ENCODE measurements at regions not wholly inside any gene's neighbourhood (a gene's known extent, or its start where the extent isn't known, plus 50 kb on each side); places are given as distances from the start of the nearest gene placed in this dataset.

- no peak for DNase-seq (ENCODE audit: low spot score)
These were observed 133.9 kb downstream of the UCHL1 start for GRCh38 chr4:41390661-41391060.

- DNase-seq (ENCODE audit: low spot score), result no peak
These were observed 134.5 kb downstream of the UCHL1 start for GRCh38 chr4:41391271-41391670.

- no peak for DNase-seq (ENCODE audit: low spot score)
These were observed 137.8 kb downstream of the UCHL1 start for GRCh38 chr4:41394481-41394894.

- DNase-seq (ENCODE audit: low spot score), result no peak
These were observed 139.5 kb downstream of the UCHL1 start for GRCh38 chr4:41396214-41396613.

- no peak for DNase-seq (ENCODE audit: low spot score)
These were observed 140.1 kb downstream of the UCHL1 start for GRCh38 chr4:41396869-41397268.

GRCh38 chr4:41399231-41399630 is 138.7 kb upstream of the LIMCH1 start:
- no peak for DNase-seq (ENCODE audit: low spot score)

- DNase-seq (ENCODE audit: low spot score), result no peak
These were observed 137.7 kb upstream of the LIMCH1 start for GRCh38 chr4:41400296-41400695.

GRCh38 chr4:41405464-41406112 is 132.4 kb upstream of the LIMCH1 start:
- no peak for DNase-seq (ENCODE audit: low spot score)

- DNase-seq (ENCODE audit: low spot score), result no peak
These were observed 131.8 kb upstream of the LIMCH1 start for GRCh38 chr4:41406113-41406516.

- no peak for DNase-seq (ENCODE audit: low spot score)
These were observed 129.8 kb upstream of the LIMCH1 start for GRCh38 chr4:41408150-41408549.

GRCh38 chr4:41408859-41409593 is 128.9 kb upstream of the LIMCH1 start:
- DNase-seq (ENCODE audit: low spot score), result no peak

- no peak for DNase-seq (ENCODE audit: low spot score)
These were observed 128.4 kb upstream of the LIMCH1 start for GRCh38 chr4:41409594-41409895.

- DNase-seq (ENCODE audit: low spot score), result no peak
These were observed 127.9 kb upstream of the LIMCH1 start for GRCh38 chr4:41410049-41410448.

- no peak for DNase-seq (ENCODE audit: low spot score)
These were observed 124.1 kb upstream of the LIMCH1 start for GRCh38 chr4:41413670-41414411.

GRCh38 chr4:41414412-41414779 is 123.6 kb upstream of the LIMCH1 start:
- no peak for DNase-seq (ENCODE audit: low spot score)

- DNase-seq (ENCODE audit: low spot score), result no peak
These were observed 119.5 kb upstream of the LIMCH1 start for GRCh38 chr4:41418444-41418843.

- DNase-seq (ENCODE audit: low spot score), result no peak
These were observed 117.4 kb upstream of the LIMCH1 start for GRCh38 chr4:41420541-41420940.

GRCh38 chr4:41423117-41423516 is 114.8 kb upstream of the LIMCH1 start:
- no peak for DNase-seq (ENCODE audit: low spot score)

GRCh38 chr4:41424522-41424921 is 113.4 kb upstream of the LIMCH1 start:
- no peak for DNase-seq (ENCODE audit: low spot score)

- DNase-seq (ENCODE audit: low spot score), result no peak
These were observed 112.3 kb upstream of the LIMCH1 start for GRCh38 chr4:41425650-41426049.

GRCh38 chr4:41426539-41426938 is 111.4 kb upstream of the LIMCH1 start:
- DNase-seq (ENCODE audit: low spot score), result no peak

- DNase-seq (ENCODE audit: low spot score), result no peak
These were observed 110.6 kb upstream of the LIMCH1 start for GRCh38 chr4:41427306-41427882.
